GM12865 (cell line): ENCODE measurements at regions not wholly inside any gene's neighbourhood (a gene's known extent, or its start where the extent isn't known, plus 50 kb on each side); places are given as distances from the start of the nearest gene placed in this dataset.

Source experiments
- DNase-seq: peaks from one replicate; pipeline ENCODE4 v3.0.0; 2010; ENCODE audit warnings: low read depth
- H3K4me3 ChIP-seq: 2 replicates; pipeline ENCODE4 v1.5.1; 2011; ENCODE audit warnings: mild to moderate bottlenecking, low read depth, low read length, control low read depth
- TF ChIP-seq, protein P1 (sequence below): IDR thresholded peaks from 2 replicates; pipeline ENCODE4 v1.5.1; 2011; ENCODE audit warnings: low read length, control low read depth, low read depth, inconsistent platforms; ENCODE audit not compliant: insufficient read depth; ENCODE audit errors: missing control alignments

DNA sequence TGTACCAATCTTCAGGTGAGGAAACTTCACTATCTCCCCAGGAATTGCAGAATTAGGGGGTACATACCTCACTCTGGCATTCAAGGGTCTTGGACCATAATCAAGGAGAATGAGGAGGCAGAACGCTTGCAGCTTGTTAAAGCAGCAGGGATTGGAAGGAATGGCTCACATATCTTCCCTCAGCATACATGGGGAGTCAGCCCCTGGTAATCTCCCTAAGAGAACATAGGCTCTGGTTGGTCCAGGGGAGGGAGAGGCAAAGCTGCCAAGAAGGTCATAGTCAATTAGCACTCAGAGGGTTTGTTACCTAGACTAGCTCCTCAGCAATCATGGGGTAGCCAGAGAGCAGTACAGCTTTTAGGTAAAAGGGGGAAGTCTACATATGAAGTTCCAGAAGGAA is 256.8 kb downstream of the INSC start:
- no peak overlapping the region for H3K4me3 ChIP-seq
- TF ChIP-seq, protein P1, sequence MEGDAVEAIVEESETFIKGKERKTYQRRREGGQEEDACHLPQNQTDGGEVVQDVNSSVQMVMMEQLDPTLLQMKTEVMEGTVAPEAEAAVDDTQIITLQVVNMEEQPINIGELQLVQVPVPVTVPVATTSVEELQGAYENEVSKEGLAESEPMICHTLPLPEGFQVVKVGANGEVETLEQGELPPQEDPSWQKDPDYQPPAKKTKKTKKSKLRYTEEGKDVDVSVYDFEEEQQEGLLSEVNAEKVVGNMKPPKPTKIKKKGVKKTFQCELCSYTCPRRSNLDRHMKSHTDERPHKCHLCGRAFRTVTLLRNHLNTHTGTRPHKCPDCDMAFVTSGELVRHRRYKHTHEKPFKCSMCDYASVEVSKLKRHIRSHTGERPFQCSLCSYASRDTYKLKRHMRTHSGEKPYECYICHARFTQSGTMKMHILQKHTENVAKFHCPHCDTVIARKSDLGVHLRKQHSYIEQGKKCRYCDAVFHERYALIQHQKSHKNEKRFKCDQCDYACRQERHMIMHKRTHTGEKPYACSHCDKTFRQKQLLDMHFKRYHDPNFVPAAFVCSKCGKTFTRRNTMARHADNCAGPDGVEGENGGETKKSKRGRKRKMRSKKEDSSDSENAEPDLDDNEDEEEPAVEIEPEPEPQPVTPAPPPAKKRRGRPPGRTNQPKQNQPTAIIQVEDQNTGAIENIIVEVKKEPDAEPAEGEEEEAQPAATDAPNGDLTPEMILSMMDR: no peak
- no peak for DNase-seq

DNA sequence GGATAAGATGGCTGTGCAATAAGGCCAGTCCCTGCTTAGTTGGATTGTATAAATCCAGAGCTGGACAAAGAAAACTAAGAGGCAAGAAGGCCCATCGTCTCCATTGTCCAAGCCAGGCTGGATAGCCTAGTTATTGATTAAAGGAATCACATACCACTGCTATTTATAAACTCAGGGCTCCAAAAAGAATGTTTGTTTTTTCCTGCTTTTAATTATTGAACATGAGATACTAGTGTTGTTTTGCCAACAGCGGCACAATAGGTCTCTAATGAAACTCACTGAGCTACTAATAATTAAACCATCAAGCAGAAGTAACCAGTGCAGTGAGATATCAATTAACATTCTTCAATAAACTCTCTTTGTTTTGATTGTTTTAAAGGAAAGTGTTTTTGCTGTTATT is 259.7 kb downstream of the INSC start:
- no peak for DNase-seq
- H3K4me3 ChIP-seq: no peak overlapping the region
- TF ChIP-seq, protein P1: no peak

DNA sequence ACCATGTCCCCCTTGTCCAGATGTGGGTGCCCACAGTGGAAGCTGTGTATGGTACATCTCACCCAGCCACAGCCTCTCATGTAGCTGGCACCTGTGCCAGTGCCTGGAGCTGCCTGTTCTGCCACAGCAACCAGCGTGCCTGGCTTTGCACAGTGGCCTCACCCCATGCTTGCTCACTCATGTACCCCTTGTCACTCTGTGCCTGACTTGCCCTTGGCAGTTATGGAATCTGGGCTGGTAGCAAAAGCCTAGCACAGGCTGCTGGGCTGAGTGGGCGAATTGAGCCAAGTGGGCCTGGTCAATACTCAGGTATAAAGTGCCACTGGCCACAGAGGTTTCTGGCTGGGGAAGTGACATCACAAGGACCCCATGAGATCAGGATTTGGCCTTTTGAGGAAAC is 264.2 kb downstream of the INSC start:
- TF ChIP-seq, protein P1: no peak
- DNase-seq: no peak
- H3K4me3 ChIP-seq: no peak overlapping the region

DNA sequence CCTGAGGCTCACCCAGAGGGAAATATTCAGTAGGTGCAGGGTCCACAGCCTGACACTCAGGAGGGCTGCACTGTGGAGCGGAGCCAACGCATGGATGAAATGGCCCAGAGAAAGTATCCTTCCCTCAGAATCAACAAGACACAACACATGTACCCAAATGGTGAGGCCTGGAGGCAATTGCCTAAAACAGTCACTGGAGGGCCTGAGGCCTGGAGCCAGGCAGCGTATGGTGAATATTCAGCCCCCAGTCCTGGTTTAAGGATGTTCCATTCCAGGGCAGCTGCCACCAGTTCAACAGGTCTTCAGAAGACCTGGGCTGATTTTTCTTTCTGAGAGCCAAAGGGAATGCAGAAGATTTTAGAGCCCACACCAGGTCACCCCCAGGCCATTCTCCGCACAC is 264.8 kb downstream of the INSC start:
- no peak overlapping the region for H3K4me3 ChIP-seq
- TF ChIP-seq, protein P1: no peak
- DNase-seq: no peak

DNA sequence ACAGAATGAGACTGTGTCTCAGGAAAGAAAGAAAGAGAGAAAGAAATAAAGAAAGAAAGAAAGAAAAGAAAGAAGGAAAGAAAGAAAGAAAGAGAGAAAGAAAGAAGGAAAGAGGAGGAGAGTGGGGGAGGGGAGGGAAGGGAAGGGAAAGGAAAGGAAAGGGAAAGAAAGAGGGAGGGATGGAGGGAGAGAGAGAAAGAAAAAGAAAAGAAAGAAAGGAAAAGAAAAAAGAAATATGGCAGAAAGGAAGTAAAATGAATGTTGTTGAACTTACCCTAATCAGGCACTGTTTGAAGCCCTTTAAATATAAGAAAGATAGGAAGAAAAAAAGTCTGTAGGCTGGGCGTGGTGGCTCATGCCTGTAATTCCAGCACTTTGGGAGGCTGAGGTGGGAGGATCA is 276.1 kb downstream of the INSC start:
- DNase-seq: no peak
- TF ChIP-seq, protein P1: no peak
- H3K4me3 ChIP-seq: no peak overlapping the region

DNA sequence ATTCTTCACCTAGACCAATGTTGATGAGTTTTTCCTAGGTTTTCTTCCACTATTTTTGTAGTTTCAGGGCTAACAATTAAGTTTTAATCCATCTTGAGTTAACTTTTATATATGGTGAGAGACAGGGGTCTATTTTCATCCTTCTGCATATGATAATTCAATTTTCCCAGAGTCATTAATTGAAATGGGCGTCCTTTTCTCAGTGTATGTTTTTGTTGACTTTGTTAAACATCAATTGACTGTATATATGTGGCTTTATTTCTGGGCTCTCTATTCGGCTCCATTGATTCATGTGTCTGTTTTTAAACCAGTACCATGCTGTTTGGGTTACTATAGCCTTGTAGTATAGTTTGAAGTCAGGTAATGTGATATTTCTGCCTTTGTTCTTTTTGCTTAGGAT is 282.1 kb downstream of the INSC start:
- no peak for DNase-seq
- no peak overlapping the region for H3K4me3 ChIP-seq
- TF ChIP-seq, protein P1: no peak

DNA sequence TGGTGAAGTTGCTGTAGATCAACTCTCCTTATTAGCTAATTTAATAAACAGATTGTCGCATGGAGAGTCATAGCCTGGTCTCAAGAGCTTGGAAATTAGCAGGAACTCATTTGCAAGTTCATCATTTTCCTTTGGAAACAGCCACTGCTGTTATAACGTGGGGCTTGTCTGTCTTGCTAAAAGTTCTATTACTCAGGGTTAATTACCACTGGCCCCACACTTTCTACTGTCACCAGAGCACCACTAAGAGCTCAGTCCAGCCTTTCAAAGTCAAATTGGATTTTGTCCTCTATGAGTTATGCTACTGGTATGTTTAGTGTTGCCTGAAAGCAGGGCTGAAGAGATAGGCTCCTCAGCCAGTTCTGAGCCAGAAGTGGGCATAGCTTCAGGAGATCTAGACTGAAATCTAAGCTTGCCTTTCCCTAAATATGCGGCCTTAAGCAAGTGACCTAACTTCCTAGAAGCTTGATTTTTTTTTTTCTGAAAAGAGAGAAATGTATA is 292.2 kb downstream of the INSC start:
- no peak overlapping the region for H3K4me3 ChIP-seq
- DNase-seq: no peak
- TF ChIP-seq, protein P1: no peak
